ENCODE measurements at regions not wholly inside any gene's neighbourhood (a gene's known extent, or its start where the extent isn't known, plus 50 kb on each side); places are given as distances from the start of the nearest gene placed in this dataset.

GRCh38 chr14:37855871-37856270, 260.4 kb downstream of the TTC6 start:
- Mint-ChIP-seq H3K9me3 (no peaks in the 10 kb centered on the region; the same call in 1 of the 2 replicates), H3K27ac (no peak overlapping the region), H3K27me3 (ENCODE audit: low read depth) (0 out of 2 replicates have a peak, but pooled peaks cover 3% of the 10 kb centered on the region), H3K36me3 (no peaks in the 10 kb centered on the region), H3K4me3 (no peak overlapping the region), H3K4me1 (peaks cover 8% of the 10 kb centered on the region)
- ATAC-seq (no peak), DNase-seq (ENCODE audit: low spot score) (no peak)
- CTCF ChIA-PET, result no interaction called here
- TF ChIP-seq SP1 (CRISPR knock-in tag; conservative IDR thresholded peaks at IDR 0.05) (no peak), GTF2I (CRISPR knock-in tag; conservative IDR thresholded peaks at IDR 0.05) (no peak), HMGXB4 (CRISPR knock-in tag; IDR thresholded peaks at IDR 0.05) (no peak), TEAD1 (CRISPR knock-in tag; IDR thresholded peaks at IDR 0.05) (no peak), E2F4 (CRISPR knock-in tag; IDR thresholded peaks at IDR 0.05; ENCODE audit: borderline replicate concordance, low read depth) (no peak), FOXK1 (CRISPR knock-in tag; IDR thresholded peaks at IDR 0.05) (no peak), FOXJ3 (CRISPR knock-in tag; IDR thresholded peaks at IDR 0.05; ENCODE audit: borderline replicate concordance) (no peak), JAZF1 (CRISPR knock-in tag; IDR thresholded peaks at IDR 0.05) (no peak), PRDM15 (CRISPR knock-in tag; IDR thresholded peaks at IDR 0.05) (no peak), USF2 (CRISPR knock-in tag; IDR thresholded peaks at IDR 0.05) (no peak), IRF1 (CRISPR knock-in tag; IDR thresholded peaks at IDR 0.05) (no peak)
- POLR2A ChIA-PET, result no interaction called here

GRCh38 chr14:37857774-37858266, 262.4 kb downstream of the TTC6 start:
- Mint-ChIP-seq H3K27me3 (ENCODE audit: low read depth) (0 out of 2 replicates have a peak, but pooled peaks cover 3% of the 10 kb centered on the region), H3K4me1 (peaks cover 8% of the 10 kb centered on the region), H3K9me3 (no peaks in the 10 kb centered on the region; the same call in 1 of the 2 replicates), H3K27ac (no peak overlapping the region), H3K4me3 (no peak overlapping the region), H3K36me3 (no peaks in the 10 kb centered on the region)
- DNase-seq (ENCODE audit: low spot score) (no peak), ATAC-seq (no peak)
- ChIA-PET POLR2A (interaction anchor here (0.7 kb wide), 1 partner anchor 34 kb away, joined by 6 read pairs; no protein-coding TSS in a partner anchor), CTCF (interaction anchor here (0.7 kb wide), 1 partner anchor 259 kb away, joined by 6 read pairs; no protein-coding TSS in a partner anchor)
- TF ChIP-seq AR (CRISPR knock-in tag; IDR thresholded peaks at IDR 0.05) (no peak), EMX1 (CRISPR knock-in tag; IDR thresholded peaks at IDR 0.05) (no peak), CTCF (IDR thresholded peaks at IDR 0.05) (no peak), HMGA2 (CRISPR knock-in tag; IDR thresholded peaks at IDR 0.05) (no peak), TEAD1 (CRISPR knock-in tag; IDR thresholded peaks at IDR 0.05) (no peak), SMAD3 (CRISPR knock-in tag; IDR thresholded peaks at IDR 0.05; ENCODE audit: borderline replicate concordance) (no peak), E2F4 (CRISPR knock-in tag; IDR thresholded peaks at IDR 0.05; ENCODE audit: borderline replicate concordance, low read depth) (no peak)

All from WTC11 (cell line).